ENCODE measurements at regions not wholly inside any gene's neighbourhood (a gene's known extent, or its start where the extent isn't known, plus 50 kb on each side); places are given as distances from the start of the nearest gene placed in this dataset.

DNA sequence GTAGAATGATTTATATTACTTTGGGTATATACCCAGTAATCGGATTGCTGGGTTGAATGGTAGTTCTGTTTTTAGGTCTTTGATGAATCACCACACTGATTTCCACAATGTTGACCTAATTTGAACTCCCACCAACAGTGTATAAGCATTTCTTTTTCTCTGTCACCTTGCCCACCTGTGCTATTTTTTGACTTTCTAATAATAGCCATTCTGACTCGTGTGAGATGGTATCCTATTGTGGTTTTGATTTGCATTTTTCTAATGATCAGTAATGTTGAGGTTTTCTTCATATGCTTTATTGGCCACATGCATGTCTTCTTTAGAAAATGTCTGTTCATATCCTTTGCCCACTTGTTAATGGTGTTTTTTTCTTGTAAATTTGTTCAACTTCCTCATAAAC, 340.8 kb downstream of the PLOD2 start:
- DNase-seq (ENCODE audit: low read depth) = no peak

DNA sequence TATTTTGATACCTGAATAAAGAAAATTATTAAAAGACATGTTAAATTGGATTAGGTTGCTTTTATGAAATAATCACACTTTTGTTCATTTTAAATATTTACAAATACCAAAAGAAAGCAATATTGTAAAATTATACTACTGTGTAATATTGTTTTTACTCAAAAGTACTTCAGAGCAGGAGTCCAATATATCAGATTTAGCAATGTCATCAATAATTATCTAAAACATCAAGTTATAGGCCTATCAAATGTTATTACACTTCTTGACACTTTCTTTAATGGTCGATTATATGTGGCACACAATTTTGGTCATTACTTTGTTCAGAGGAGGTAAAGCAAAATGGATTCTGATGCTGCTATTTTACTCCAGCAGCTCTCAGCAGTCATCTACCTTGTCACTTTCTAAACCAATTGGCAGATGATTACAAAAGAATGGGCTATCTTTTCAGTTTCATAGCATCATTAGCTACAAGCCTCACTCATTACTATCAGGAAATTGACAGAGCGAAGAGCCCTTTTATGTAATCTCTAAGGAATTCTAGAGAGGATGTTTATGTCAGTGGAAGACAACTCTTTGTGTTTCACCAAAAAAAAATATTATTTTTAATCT, 318.6 kb downstream of the PLOD2 start:
- no peak for DNase-seq (ENCODE audit: low read depth)

DNA sequence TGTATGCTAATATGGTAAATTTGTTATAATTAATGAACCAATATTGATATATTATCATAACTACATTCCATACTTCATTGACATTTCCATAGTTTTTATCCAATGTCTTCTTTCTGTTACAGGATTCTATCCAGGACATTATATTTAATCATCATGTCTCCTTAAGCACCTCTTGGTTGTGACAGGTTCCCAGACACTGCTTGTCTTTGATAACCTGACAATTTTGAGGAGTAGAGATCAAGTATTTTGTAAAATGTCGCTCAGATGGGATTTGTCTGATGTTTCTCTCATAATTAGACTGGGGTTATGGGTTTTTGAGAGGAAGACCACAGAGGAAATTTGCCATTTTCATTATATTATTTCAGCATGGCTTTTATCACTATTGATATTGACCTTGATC, 317.4 kb downstream of the PLOD2 start:
- DNase-seq (ENCODE audit: low read depth) = no peak

DNA sequence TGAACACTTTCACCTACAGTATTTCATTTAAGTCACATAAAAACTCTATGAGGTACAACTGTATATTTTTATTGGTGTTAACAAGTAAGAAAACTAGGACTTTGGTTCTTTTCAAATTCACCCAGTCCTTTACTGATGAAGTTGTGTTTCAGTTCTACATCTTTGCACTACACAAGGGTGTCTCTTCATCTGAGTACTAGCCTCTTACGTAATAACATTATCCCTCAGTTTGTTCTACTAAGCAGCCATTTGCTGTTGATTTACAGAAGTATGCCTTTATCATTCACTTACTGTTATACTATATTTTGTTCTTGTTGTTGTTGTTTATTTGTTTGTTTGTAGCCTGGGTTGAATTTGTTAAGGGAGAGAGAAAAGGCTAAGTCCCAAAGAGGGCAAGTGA, 311.9 kb downstream of the PLOD2 start:
- DNase-seq (ENCODE audit: low read depth) = no peak

DNA sequence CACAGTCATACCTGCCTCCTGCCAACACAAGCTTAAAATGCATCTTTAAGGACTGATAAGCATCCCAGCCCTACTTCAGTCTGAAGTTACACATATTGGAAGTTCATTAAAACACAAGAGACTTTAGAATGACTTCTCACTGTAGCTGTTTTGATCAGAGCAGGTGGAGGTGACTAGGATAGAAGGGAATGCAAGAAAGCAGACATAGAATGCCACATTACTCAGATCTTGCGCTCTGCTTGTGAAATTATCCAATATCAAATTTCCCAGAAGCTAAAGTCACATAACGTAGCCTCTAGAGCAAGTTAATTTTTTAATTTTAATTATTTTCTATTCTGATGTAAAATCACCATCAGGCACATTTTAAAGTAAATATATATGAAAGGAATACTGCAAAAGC, 306.5 kb downstream of the PLOD2 start:
- no peak for DNase-seq (ENCODE audit: low read depth)

DNA sequence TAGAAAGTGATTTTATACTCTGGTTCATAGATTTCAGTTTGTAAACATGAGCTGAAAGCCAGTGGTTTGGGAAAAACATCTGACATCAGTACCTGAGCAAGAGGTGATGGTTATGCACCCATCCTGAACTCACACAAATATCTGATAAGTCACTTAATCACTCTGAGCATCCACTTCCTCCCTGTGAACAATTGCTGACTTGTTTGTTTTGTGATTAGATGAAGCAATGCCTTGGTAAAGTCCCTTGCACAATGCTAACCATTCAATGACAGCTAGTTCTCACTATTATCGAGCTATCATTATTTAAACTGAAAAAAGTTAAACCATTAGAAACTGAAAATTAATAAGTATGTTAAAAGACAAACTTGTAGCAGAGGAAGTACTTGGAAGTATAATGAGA, 303.0 kb downstream of the PLOD2 start:
- DNase-seq (ENCODE audit: low read depth) = no peak

DNA sequence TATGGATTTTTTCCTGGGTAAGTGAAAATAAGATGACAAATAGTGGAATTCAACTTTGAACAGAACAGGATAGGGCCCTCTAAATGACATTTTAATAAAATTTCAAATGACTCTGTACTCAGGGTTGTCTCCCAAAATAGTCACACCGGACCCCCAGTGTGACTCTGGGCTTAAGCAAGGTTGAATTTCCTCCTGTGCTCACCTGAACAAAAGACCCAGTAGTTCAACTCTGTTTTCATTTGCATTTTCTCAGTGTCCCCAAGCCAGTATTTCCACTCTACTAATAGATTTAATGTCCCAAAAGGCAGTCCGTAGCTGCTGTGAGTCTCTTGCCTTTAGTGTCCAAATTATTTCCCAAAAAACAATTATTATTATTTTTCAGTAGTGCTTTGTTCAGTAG, 296.6 kb downstream of the PLOD2 start:
- no peak for DNase-seq (ENCODE audit: low read depth)

DNA sequence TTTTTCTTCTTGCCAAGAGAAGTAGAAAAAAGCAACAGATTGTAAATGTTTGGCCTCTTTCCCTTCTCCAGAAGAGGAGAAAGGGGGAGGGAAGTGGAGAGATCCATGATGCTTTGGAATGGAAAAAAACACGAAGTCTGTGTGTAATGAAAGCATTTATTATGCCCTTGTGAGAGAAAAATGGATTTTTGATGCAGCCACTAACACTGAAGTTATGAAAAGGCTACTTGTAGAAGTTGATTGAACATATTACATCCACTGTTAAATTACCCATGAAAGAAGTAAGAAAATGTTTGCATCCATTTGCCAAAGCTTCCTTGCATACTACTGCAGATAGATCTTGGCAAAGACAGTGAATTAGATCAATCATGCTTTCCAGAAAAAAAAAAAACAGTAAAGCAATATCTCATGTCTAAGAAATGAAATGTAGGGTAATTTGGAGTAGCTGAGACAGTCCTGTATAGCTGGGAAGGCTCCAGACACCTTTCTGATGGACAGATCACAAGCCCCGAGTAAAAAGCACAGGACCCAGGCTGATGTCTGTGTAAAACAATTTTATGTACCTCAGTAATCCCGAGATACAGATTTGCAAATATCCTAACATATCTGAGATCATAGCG, 295.5 kb downstream of the PLOD2 start:
- DNase-seq (ENCODE audit: low read depth) = no peak

DNA sequence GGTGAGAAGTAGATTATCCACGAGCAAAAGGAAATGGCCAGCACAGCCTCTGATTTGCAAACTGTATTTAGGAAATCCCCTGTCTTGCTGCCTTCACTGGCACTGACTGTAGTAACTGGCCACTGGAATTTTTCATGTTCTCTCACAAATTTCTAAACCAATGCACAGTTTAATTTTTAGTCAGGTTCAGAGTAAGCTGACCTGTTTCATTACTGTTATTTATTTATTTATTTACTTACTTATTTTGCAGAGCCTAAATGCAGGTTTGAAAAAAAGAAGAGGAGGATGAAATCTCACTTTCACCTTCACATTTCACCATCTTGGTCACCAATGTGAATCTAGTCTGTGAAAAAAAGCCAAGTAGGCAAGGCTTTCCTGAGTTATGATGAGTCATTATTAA, 291.0 kb downstream of the PLOD2 start:
- no peak for DNase-seq (ENCODE audit: low read depth)

DNA sequence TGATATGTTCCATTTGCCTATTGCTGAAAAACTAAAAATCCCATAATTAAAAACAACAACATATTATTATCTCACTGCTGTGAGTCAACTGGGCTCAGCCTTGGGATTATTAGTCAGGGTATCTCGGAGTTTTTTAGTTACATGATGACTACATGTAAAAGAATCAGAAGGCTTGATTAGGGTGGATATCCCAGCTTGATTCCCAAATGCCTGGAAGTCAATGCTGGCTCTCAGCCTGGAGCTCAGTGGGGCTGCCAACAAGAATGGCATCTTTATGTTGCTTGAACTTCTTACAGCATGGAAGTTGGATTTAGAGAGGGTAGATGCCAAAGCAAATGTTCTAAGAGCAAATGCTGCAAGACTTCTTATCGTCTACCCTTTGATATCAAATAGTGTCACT, 278.5 kb downstream of the PLOD2 start:
- DNase-seq (ENCODE audit: low read depth) = no peak

DNA sequence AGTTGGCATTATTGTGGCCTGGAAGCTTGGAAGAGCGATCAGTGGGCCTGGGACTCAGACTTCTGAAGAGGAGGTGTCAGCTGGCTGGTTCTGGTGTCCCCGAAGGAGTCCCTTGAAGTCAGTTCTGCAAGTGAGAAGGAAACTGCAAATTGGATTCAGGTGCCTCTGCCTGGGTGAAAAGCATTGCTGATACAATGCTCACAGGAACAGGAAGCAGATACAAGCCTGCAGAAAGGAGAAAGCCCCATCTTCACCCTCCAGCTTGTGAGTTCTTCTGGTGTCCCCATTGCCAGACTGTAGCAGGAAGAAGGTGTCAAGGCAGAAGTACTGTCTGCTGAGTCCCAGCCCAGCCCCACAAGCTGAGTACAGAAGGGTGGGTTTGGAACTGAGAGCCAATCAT, 271.3 kb downstream of the PLOD2 start:
- no peak for DNase-seq (ENCODE audit: low read depth)

DNA sequence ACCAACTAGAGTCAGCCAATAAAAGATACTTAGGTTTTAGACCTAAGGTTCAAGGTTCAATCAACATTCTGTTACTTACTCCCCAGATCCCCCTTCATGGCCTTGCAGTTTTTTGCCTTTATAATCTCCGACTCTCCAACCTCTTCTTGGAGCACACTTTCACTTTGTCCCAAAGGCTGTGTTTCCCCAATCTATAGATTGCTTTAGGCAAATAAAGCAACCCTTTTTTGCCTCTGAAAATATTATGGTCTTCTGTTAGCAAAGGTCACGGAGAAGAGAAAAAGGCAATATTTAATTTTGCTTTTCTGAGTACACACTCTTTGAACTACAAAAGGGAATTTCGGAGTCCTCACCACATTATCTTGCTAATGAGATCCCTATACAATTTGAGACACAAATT, 268.1 kb downstream of the PLOD2 start:
- DNase-seq (ENCODE audit: low read depth) = no peak

DNA sequence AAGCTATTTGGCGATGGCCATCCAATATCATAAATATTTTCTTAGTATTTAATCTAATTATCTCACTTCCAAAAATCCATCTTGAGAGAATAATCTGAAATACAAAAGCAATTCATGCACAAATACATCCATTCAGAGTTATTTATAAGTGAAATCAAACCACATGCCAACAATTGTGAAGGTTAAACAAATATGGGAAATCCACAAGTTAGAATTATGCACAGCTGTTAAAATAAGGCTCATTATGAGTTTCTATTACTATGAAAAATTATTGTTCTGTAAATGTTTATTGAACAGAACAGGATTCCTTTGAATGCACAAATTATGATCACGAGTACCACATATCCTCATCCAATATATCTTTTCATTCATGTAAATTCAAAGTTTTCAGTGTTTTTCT, 267.7 kb downstream of the PLOD2 start:
- no peak for DNase-seq (ENCODE audit: low read depth)

DNA sequence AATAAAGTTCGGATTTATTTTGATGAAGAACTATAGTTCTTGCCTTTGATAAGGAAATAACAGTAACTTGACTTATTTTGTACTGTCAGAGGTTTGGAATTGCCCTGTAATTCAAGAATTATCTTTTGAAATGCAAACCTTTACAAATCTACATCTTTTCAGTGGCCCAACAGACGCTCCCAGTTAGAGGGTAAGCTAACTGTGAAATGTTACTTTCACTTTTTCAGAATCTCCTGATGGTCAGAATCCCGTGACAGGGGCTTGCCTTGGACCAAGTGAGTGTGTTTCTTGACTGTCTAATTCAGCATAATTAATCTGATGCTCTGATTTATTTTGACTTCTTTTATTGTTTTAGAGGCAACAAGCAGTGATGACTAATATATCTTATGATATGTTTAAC, 262.5 kb downstream of the PLOD2 start:
- no peak for DNase-seq (ENCODE audit: low read depth)

DNA sequence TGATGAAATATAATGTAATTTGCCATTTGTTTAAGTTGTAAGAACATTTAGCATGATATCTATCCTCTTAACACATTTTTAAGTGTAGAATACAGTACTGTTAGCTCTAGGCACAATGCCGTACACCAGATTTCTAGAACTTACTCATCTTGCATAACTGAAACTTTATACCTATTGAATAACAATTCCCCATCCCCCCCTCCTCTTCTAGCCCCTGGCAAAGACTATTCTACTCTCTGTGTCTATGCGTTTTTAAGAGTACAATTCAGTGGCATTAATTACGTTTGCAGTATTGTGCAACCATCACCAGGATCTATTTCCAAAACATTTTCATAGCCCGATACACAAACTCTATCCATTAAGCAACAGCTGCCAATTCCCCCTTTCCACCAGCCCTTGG, 261.7 kb downstream of the PLOD2 start:
- no peak for DNase-seq (ENCODE audit: low read depth)

DNA sequence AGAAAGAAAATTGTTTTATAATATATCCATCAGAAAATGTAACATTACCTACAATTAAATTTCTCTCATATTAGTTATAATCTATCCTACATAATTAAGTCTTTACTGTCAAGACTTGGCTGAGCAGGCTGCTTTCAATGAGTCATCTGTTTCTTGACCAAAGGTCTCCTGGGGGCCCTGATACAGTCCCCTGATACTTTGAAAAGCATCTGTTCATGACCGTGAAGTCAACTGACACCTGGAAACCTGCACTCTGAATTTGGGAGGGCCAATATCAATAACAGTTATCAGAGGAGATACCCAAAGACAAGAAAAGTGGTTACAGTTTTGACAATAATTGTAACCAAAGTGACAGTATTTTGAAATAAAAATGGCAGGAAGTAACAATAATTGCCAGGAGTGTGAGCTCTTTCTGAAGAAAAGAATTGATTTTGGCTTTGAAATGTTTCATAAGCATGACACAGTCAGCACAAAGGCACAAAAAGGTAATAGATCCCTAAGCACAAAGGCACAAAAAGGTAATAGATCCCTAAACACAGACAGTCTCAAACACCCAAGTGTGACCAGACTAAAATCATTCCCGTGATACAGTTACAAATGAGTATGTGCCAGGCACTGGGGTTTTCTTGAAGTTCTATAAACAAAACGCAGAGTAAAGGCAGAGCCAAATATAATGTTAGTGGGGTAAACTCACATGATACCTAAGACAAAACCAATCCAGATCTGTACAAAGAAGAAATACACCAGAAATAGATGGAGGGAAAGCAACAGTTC, 260.7 kb downstream of the PLOD2 start:
- DNase-seq (ENCODE audit: low read depth) = no peak

DNA sequence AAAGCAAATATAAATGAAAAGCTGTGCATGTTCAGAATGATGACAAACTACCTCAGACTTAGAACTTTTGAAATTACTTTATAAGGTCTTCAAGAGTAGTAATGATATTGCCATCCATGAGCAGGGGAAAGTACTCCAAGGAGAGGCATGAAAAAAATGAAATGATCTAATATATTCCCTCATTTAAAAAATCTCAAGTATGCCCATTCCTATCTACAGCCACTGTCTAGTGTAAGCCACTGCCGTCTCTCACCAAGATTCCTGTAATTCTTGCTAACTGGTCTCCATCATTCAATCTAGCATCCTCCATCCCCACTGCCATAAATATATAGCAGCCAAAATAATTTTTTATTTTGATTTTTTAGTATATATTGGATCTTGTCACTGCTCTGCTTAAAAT, 258.8 kb downstream of the PLOD2 start:
- no peak for DNase-seq (ENCODE audit: low read depth)

DNA sequence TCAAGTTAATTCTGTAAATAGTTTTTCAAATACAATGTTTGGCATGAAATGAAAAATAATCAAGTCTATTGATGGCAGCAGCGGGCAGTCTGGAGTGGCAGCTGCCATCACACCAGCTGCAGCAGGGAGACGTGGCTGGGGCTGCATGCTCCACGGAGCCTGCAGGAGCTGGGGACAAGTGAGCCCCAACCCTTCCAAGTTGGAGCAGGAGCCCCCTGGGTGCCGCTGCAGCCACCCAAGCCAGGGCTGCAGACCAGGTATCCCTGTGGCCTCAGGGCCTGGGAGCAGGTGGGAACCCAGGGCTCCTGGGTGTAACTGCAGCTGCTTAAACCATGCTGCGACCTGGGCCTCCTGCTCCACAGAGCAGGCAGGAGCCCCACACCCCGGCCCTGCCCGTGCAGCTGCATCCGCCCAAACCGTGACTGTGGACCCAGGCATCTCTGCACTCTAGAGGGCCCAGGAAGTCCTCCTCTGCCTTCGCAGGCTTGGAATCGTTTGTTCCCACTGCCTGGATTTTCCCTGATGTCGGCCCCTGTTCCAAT, 257.4 kb downstream of the PLOD2 start:
- DNase-seq (ENCODE audit: low read depth) = no peak

DNA sequence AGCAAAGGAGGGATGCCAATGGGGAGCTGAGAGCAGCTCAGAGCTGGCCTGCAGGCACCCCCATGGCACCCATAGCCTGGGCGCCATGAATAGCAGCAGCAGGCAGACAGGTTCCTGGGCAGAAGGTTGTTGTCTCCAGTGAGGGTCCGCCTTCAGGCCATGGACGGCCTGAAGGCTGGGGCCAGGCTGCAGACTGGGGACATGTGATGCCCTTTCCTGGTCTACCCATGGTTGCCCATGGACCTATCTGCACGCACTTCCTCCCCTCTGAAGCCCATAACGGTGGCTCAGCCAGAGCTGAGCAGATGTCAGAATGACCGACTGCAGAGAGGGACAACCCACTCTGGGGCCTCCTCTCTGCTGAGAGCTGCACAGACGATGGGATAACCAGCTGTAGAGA, 256.8 kb downstream of the PLOD2 start:
- DNase-seq (ENCODE audit: low read depth) = no peak

DNA sequence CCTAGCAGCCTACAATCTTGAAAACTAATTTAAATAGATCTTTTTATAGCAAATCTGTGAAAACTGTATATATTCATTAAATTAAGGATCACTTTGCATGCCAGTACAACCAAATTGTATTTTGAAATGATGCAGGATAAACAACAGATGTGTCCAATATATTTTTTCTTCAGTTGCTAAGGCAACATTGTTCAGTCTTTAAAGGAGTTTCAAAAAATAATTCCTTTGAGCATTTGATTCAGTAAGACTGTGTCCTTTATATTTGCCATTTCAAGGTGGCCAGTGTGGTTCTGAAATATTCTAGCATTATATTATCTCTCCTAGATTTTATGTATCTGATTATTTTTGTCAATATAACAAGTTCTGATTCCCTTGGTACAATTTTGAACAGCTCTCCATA, 254.7 kb downstream of the PLOD2 start:
- DNase-seq (ENCODE audit: low read depth) = no peak

DNA sequence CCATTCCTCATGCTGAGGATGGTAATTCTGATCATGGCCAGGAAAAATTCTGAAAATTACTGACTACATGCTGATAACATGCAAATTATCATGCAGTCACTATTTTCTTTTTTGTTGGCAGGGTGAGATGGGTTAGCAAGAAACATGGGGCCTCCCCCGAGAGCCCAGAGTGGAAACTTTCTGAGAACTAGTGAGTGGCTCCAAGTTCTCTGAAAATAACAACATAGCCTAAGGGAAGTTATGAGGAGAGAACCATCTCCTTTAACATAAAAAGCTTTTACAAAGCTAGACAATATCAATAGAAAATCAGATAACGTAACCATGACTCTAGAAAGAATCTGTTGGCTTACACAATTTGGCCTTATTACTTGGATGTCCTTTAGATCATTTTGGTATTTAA, 254.2 kb downstream of the PLOD2 start:
- DNase-seq (ENCODE audit: low read depth) = no peak

DNA sequence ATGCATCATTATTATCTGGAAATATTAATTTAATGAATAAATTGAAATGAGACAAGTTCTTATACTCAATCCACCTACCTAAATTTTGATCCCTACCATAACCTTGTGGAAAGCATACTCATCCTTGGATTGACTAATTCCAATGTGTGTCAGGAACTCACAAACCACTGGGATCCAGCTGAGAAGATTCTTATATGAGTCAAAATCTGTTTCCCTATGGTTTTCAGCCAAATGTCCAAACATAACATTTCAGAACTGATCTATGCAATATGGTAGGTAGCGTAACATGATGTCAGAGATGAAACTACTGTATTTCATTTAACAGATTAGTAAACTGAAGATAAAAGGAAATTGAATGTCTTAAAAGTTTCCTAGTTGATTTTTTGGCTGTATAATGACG, 250.0 kb downstream of the PLOD2 start:
- no peak for DNase-seq (ENCODE audit: low read depth)

DNA sequence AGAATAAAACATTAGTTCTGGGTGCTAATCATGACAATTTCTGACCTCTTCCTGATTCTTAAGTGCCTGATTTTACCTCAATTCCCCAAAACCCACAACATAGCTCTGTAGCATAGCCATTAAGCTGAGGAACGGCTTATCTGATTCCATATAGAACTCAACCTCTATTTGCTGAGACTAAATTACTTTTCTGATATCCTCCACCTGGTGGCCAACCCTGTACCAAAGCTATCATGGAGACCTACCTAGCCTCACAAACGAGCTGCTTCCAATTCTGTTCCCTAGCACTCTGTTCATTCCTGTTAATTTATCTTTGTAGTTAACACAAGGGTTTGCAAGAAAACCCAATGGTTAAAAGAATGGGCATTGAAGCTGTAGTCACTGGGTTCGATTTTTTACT, 245.2 kb downstream of the PLOD2 start:
- DNase-seq (ENCODE audit: low read depth) = no peak

Measured in GM04503 (cell line).